ENCODE measurements at regions not wholly inside any gene's neighbourhood (a gene's known extent, or its start where the extent isn't known, plus 50 kb on each side); places are given as distances from the start of the nearest gene placed in this dataset.
"Not testable (repeated sequence)": the region's sequence is repeated elsewhere in the genome, so short reads cannot be mapped to it uniquely, and the experiment has no call there.

DNA sequence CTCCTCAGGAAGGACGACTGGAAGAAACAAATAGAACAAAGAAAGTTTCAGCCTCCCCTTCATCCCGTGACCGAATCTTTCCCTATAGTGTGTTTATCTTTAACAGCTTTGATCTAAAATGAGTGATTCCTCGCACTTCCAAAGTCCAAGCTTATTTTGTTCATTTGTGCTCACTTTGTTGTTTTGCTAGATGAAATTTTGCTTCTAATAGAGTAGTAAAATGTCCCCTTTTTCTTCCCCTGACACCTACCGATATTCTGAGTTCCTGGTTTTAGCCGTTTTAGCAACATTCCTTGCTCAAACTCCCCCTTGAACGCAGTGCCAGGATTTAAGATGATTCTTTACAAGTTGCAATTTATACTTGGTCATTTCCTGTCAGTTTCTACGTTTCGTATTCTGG lies 204.2 kb downstream of the FGF9 start:
- DNase-seq, result no peak

DNA sequence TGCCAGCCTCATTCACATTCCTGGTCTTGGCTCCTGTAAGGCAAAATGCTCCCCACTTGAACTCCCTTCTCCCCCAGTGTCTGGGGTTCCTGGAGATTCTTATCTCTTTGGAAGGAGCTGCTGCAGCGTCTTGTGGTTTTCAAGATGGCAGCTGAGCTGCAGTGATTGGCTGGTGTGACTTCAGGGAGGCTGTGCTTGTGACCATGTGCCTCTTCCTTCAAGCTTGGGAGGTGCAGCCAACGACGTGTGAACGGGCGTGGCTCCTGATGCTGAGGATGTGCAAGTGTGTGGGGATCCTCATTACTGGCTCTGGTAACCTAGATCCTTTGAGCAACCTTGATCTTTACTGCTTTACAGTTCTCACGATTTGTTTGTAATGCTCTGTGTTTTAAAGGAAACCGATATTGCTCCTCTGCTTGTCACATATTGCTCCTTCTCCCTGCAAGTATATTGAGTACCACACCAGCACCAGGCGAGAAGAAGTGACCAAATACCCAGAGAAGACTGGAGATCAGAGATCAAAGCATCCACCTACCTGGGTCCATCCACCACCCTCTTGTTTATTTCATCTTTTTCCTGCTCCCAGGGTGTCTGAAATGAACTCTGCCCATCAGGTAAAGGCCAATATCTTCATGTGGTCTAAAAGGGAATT lies 208.5 kb downstream of the FGF9 start:
- no peak for DNase-seq

DNA sequence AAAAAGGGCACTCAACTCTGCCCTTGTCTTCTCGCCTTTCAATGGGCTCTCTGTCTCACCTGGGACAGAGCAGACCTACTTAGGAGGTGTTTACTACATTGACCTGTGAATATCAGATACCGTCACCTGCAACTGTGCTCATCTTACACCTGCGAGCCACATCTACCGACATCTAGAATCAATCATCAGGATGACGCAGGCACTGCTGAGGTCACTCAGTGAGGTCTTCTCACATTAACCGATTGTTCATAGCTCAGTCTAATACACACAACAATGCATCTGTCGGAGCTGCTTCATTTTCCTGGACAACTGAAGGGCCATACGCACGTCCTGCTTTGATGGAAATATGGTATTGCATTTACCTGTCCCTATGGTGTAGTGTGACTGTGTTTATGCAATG lies 211.9 kb downstream of the FGF9 start:
- no peak for DNase-seq

DNA sequence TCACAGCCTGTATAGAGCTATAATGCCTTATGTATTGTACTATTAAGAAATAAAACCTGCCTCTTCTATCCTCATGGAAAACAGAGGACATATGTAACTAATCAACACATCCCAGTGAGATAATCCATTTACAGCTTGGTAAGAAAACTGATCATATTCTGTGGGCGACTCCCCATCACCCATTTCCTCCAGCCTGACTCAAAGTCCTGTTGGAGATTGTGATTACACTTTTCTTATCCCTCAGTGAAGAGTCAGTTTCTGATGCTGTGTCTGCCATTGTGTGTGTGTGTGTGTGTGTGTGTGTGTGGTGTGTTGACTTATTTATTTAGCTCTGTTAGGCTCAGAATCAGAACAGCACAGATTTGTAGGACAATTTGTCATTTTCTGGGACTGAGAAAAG lies 212.8 kb downstream of the FGF9 start:
- no peak for DNase-seq

DNA sequence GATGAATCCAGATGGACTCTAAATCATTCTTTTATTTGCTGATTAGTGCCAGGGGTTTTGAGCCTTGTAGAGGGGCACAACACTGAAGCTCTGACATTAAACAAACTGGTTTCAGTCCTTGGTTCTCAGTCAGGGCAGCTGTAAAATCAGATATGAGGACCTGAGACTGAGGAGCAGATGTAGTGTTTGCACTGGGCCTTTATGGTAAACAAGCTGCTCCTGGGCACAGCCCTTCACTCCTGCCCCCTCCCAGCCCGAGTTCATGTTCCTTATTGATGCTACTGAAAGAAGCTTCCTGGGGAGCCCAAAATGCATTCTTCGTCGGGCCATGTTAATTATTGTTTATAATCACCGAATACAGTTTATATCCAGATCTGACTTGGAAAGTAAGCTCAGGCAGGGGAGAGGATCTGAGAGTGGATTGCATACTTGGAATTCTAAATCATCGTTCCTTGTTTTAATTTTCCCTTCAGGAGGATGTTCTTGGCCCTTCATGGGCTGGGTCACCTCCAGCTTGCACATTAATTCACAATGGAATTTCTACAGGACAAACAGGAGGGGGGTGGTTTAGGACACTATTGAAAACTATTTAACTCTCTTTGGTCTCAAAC lies 213.5 kb downstream of the FGF9 start:
- no peak for DNase-seq

DNA sequence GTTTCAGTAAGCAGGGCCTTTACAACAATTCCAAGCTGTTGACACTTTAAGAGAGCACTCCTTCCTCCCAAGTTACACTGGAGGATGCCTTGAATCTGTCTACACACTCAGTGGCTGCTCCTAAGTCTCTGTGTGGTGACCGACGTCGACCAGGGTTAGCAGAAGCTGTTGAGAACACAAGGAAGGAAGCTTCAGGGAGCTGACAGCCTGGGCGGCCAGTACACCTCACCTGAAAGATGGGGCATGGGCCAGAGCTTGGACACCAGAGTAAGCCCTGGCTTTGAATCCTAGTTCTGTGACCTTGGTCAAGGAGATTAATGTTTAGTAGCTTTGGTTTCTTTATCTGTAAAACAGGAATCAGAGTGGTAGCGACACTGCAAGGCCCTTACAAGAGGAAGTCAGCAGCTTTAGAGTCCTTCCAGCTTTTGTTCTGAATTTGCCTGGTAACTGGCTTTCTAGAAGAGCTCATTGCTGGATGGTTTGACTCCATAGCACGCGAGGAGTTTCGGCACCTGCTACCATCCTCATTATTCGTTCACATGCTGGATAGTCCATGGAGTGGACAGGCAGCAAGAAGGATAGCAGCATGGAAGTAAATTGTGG lies 214.2 kb downstream of the FGF9 start:
- no peak for DNase-seq

DNA sequence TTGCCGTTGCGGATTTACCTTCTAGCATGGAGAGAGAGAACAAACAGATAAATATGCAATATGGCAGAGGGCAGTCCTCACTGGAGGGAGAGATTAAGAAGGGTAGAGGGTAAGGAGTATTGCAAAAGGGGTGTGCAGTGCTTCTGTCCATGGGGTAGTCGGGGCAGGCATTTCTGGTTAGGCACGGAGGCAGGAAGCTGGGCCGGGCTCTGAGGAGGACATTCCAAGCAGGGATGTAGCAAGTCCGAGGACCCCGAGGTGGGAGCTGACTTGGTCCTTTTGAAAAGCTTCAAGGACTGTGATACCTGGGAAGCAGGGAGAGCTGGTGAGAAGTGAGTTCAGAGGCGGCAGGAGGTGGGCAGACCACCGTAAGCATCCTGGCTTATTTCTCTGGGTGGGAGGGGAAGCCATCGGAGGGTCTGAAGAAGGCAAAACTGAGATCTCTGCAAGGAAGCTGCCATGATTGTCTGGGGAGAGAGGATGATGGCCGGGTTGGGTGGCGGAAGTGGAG lies 214.9 kb downstream of the FGF9 start:
- no peak for DNase-seq

DNA sequence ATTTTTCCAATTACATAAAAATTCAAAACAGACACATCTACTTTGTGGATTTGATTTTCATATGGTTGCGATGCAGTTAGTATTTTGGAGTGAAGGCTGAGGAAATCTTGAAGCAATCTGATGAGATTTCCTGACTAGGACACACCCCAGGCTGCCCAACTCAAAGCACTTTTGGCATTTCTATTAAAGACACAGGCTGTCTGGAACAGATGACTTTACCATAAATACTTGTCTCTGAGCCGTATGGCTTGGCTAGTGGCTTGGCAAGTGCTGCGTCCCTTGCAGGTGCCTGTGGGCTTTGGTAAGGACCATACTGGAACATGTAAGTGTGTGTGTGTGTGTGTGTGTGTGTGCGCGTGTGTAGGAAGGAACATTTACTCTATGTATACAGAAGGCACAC lies 218.8 kb downstream of the FGF9 start:
- DNase-seq, result no peak

DNA sequence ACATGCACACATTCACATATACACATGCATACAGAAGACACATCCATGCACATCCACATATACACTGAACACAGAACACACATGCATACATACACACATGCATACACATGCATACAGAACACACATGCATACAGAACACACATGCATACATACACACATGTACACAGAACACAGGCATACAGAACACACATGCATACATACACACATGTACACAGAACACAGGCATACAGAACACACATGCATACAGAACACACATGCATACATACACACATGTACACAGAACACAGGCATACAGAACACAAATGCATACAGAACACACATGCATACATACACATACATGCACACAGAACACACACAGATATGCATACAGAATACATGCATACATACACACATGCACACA lies 219.3 kb downstream of the FGF9 start:
- not testable (repeated sequence) for DNase-seq

DNA sequence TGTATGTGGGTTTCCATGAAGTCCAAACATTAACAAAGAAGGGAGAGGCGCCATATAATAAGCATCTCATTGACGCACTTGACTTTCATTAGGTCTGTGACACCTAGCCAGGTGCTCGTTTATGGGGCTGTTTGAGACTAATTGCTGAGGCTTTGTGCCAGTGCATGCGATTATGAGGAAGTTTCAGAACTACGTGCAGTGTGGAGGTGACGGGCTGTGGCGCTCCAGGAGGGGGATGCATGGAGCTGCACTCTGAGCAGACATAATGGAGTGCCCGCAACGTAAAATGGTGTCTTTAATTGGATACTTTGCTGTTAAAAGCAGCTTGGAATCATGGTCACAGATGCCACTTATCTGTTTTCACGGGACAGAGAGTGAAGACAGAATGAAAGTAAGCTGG lies 223.2 kb downstream of the FGF9 start:
- DNase-seq, result no peak

DNA sequence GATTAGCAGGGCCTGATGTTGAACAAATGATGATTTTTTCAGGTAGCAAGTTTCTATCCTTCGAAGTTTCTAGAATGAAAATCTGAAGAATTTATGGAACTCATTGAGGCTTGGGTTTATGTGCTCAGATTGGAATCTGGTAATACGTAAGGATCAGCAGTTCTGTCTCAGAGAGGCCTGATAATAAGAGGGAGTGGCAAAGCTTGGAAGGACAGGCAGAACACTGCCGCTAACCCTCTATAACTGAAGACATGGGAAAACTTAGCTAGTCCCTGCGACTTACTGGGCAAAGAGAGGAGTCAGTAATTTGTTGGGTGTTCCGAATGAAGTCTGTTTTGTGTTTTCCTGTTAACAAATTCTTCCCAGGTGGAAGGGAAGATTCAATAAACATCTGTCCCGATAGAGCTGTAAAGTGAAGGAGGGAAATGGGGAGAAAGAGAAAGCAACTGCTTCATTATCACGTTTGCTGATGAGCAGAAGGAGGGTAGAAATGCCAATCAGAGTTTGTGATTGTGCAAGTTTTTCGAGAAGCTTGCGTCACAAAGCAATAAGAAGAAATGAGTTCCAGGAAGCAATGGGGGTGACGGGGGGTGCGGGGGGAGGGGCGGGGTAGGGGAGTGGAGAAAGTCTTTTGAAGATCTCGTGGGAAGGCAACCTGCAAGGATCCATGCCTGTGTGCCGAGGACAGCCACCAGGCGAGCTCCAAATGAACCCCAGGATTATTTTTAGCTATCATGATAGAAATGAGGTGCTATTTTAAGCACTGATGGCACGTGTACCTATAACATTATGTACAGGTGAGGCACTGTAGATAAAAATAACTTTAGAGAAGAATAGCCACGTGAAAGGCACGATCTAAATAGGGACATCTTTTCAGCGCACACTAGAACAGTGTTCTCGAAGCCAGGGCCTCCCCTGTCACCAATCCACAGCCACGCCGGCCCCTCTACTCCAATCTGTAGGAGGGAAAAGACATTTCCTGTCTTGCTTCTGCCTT lies 224.1 kb downstream of the FGF9 start:
- DNase-seq, result no peak

DNA sequence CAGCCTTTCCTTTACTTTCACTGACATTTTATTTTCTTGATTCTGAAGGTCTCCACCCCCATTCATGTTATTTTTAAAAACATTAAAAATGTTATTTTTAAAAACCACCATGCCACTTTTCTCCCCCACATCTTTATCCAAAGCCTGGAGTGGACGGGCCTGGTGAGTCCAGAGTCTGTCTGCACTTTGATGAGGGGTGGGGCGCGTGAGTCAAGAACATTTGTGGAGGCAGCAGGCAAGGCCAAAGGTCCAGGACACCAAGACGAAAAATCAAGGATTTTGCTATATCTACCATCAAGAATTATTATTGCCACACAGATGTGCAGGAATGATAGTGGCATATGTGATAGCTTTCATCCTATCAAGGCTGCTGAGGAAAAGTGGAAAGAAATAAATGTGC lies 224.9 kb downstream of the FGF9 start:
- no peak for DNase-seq

DNA sequence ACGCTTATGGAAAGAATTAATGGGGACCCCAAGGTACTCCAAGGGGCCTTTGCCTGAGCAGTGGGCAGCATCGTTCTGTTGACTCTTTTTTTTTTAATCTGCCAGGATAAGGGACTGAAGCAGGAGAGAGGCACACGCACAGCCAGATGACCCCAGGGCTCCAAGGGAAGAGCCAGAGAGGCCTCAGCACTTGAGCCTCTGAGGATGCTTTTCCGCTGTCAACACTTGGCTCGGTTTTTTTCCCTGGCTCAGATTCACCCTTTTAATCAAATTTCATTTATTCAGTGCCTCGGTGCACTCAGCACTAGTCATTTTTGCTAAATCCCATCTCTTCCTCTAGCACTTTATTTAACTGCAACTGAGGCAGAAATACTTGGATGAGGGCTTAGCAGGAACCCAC lies 226.3 kb downstream of the FGF9 start:
- no peak for DNase-seq

DNA sequence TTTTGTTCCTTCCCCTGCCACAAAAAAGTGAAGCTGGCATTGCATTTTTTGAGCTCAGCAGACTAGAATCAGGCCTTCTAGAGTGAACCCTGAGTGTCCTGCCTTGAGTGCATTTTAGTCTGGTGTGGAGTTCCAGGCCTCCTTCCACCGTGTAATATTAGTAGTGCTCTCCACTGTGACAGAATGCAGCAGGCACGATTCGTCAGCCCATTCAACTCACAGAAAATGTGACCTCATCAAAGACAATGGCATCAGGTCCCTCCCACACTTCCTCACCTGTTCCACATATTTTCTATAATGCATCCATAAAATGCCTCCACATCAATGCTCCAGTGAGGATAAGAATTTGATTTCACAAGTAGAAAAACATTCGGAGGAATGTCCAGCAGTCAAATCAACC lies 227.6 kb downstream of the FGF9 start:
- DNase-seq, result no peak

DNA sequence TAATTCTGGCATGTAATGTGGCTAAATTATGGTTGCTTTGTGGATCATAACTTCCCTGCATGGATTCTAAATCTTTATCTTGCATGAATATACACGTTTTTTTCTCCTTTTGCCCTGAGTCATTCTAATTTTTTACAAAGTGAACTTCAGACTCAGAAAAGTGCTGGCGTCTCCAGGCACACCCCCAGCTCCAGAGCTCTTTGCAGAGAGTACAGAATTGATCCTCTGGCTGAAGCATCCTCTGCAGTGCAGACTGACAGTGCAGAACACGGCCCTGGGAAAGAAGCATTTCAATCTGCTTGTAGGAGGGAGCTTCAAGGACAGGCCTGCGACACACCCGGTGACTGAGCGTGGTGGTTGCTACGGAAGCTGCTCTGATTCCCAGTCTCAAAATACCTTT lies 228.1 kb downstream of the FGF9 start:
- peak in 1 of 58 donors; percentile 7 for DNase-seq

DNA sequence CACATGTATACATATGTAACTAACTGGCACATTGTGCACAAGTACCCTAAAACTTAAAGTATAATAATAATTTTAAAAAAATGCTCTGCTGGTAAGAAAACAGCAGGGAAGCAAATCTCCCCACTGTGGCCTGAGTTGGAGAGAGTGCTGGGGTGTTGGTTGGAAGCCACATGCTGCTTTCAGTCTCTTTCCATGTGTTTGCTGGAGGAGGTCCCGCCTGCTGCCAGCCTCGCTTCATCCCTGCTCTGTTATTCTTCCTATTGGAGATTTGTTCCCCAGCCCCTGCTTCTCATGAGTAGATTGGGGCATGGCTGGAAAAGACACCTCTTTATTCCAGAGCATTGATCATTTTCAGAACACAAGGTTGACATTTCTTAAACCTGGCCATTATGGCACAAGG lies 230.5 kb downstream of the FGF9 start:
- DNase-seq, result no peak

DNA sequence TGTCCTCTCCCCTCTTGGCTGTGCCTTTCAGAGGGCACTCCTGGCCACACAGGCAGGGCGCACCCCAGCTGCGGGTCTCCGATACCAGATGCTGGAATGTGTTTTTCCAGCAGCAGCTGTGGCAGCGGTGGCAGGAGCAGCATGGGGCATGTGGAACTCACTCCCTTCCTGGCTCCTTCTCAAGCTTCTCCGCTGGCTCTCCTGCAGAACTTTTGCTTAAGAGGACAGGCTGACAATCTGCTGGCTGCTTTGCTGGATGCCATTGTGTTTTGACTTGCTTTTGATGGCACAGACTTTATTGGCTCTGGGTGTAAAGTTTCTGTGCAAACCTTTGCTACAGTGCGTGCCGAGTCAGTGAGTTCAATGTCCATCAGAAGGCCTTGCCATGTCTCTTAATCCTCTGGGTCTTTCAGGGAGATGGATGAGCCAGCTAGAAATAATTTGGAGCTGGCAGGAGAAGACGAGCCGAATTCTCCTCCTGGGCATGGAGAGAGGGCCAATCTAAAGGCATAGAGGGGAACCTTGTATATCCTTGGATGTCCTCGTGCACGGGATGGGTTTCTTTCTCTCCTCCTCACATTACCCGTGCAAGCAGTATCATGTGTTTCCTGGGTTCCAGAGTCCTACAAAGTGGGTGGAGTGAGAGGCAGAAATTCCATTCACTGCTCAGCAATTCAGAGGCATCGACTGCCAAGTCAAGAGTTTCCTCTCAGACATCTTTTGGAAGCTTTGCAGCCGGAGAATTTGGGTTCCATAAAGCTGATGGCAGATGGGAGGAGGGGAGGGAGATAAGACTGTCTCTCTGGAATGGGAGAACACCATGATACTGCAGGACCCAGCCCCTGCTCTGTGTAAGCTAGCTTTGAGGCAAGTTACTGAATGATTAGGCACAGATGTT lies 231.2 kb downstream of the FGF9 start:
- peak in 2 of 58 donors; percentile 0 to 11 for DNase-seq

DNA sequence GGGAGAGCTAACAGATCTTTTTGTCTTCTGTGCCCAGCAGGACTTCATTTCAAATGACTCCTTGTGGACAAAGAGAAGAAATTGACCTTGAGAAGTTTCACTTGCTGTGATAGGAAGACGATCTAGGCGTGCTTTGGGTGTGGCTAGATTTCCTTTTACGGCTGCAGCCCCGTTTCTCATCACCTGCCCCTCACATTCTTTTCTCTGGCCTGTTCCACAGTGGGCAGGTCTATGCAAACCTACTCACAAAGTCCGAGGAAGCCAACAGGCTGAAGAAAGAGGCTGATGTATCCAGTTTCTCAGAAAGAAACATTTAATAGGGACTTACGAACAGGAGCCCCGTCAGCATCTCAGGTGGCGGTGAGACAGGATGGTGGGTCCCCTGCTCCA lies 231.8 kb downstream of the FGF9 start:
- DNase-seq, result no peak

DNA sequence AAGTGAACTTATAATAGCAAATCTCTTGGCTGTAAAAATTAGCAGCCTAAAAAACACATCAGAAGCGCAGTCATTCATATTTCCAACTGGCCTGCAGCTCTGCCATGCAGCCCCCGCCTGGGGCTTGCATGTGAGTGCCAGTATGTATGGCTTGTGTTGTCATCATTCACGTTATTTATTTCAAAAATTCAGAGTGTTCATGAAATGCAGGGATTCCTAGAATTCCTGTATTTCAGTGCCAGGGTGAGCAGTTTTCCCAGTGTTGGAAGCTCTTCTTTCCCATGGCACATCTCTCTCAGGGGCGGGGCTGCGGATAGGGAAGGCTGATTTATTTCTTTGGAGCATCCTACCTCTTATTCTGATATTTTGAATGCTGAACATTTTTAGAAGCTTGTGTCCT lies 234.6 kb downstream of the FGF9 start:
- no peak for DNase-seq

DNA sequence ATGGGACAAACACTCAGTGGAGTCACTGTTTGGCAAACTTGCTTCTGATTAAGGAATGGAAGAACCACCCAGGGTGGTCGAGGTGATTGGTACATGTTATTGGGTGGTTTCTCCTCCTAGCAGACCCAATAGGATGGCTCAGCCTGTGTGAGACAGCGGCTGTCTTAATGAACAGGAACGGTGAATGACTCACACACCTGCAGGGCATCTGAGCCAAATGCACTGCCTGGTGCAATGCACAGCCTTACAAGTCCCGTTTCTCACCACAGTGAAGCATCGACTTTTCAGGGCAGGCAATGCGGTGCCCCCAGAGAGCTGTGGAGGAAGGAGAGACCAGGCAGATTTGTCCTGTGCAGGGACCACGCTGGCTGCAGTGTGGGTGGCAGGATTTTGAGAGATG lies 238.5 kb downstream of the FGF9 start:
- no peak for DNase-seq

DNA sequence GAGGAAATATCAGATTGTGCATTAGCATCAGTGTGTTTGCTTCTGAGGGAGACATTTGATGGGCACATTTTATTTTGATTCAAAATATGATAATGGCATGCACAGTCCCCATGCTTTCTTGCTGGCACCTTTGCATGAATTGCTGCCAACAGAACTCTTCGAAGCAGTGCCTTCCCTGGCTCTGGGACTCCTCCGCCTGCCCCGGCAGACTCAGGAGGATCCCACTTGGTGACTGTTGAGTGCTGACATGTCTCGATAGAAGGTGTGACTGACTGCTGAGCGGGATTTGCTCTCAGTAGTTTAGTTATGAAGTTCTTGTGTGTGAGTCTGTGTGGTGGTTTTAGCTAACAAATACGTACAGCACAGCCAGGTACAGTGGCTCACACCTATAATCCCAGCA lies 239.7 kb downstream of the FGF9 start:
- DNase-seq, result no peak

All from anterior cingulate cortex (tissue), 58 donors.